ENCODE measurements at regions not wholly inside any gene's neighbourhood (a gene's known extent, or its start where the extent isn't known, plus 50 kb on each side); places are given as distances from the start of the nearest gene placed in this dataset.

DNA sequence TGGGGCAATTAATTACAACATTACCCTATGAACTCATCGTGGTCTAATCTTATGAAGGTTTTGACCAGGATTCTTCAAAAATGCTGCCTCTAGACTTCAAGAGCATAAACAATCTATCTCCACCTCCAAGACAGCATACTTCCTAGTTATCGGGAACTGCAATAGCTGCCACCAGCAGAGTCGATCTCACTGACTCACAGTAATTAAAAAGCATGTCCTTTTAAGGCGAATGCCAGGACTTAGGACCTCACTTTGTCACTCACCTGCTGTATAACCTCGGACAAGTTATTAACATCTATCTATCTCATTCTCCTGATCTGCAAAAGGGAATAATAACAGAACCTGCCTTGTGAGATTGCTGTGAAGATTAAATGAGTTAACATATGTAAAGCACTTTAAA lies 666.0 kb upstream of the COBL start:
- no peaks in the 10 kb centered on the region for H3K27me3 ChIP-seq
- H3K36me3 ChIP-seq: no peaks in the 10 kb centered on the region
- H3K4me3 ChIP-seq: no peak overlapping the region
- DNase-seq (no peak), ATAC-seq (no peak)
- WGBS, 2 donors: 51 to 58% methylated on average over 5 of the region's 5 CpGs
- intact Hi-C loops (cut with DNase I): no loop called here
- H3K9me3 ChIP-seq: no peaks in the 10 kb centered on the region
- no peak overlapping the region for H3K27ac ChIP-seq
- H3K4me1 ChIP-seq: no peaks in the 10 kb centered on the region
- TF ChIP-seq, protein P1, sequence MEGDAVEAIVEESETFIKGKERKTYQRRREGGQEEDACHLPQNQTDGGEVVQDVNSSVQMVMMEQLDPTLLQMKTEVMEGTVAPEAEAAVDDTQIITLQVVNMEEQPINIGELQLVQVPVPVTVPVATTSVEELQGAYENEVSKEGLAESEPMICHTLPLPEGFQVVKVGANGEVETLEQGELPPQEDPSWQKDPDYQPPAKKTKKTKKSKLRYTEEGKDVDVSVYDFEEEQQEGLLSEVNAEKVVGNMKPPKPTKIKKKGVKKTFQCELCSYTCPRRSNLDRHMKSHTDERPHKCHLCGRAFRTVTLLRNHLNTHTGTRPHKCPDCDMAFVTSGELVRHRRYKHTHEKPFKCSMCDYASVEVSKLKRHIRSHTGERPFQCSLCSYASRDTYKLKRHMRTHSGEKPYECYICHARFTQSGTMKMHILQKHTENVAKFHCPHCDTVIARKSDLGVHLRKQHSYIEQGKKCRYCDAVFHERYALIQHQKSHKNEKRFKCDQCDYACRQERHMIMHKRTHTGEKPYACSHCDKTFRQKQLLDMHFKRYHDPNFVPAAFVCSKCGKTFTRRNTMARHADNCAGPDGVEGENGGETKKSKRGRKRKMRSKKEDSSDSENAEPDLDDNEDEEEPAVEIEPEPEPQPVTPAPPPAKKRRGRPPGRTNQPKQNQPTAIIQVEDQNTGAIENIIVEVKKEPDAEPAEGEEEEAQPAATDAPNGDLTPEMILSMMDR (IDR thresholded peaks at IDR 0.05): no peak

DNA sequence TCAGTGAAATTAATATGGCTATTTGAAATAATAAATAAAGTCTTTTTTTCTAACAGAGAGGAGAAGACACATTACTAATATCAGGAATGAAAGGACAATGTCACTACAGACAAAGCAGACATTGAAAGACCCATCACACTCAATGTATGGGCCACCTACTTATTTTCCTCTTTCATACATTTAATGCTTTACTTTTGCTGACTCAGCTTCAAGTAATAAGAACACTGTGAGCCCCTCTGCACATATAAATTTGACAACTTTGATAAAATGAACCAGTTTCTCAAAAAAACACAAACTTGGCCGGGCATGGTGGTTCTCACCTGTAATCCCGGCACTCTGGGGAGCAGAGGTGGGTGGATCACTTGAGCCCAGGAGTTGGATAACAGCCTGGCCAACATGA lies 664.2 kb upstream of the COBL start:
- ATAC-seq: no peak
- Histone ChIP-seq H3K4me3 (no peak overlapping the region), H3K4me1 (no peaks in the 10 kb centered on the region), H3K27ac (no peak overlapping the region), H3K27me3 (no peaks in the 10 kb centered on the region), H3K9me3 (no peaks in the 10 kb centered on the region), H3K36me3 (no peaks in the 10 kb centered on the region)
- DNase-seq: no peak
- intact Hi-C loops (cut with DNase I): no loop called here
- TF ChIP-seq, protein P1 (IDR thresholded peaks at IDR 0.05): no peak
- 86 to 91% methylated on average over 2 of the region's 2 CpGs for WGBS, 2 donors

DNA sequence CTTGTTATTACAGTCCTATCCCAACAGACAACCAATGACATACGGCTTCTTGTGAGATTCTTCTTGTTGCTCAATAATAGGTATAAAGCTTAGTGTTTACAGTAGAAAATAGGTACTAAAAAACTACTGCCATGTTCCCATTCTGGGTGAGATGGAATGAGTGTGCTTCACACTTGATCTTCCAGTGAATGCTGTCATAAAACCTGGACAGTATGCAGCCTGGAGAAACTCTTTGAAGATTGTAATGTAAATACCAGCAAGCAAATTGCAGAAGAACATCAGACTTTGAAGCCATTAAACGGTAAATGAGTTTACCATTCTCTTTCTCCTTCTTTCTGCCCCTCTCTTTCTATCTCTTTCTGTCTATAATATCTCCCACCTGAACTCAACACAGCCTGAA lies 663.7 kb upstream of the COBL start:
- TF ChIP-seq, protein P1 (IDR thresholded peaks at IDR 0.05): no peak
- intact Hi-C loops (cut with DNase I): no loop called here
- Histone ChIP-seq H3K27me3 (no peaks in the 10 kb centered on the region), H3K4me1 (no peaks in the 10 kb centered on the region), H3K4me3 (no peak overlapping the region), H3K9me3 (no peaks in the 10 kb centered on the region), H3K36me3 (no peaks in the 10 kb centered on the region), H3K27ac (no peak overlapping the region)
- ATAC-seq (no peak), DNase-seq (no peak)
- 86% methylated on average over 2 of the region's 2 CpGs for WGBS, 2 donors

DNA sequence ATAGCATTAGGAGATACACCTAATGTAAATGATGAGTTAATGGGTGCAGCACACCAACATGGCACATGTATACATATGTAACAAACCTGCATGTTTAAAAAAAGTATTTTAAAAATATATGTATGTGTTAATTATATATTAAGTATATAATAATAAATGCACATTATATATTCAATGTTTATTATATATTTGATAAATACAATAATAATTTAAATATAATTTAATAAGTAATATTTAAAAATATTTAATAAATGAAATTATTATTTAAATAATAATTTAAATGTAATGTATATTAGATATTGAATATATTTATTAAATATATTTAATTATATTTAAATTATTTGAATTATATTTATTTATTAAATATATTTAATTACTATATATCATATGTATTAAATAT lies 661.3 kb upstream of the COBL start:
- no peak overlapping the region for H3K27ac ChIP-seq
- no peaks in the 10 kb centered on the region for H3K4me1 ChIP-seq
- H3K27me3 ChIP-seq: no peaks in the 10 kb centered on the region
- TF ChIP-seq, protein P1 (IDR thresholded peaks at IDR 0.05): no peak
- intact Hi-C loops (cut with DNase I): no loop called here
- DNase-seq (no peak), ATAC-seq (no peak)
- H3K36me3 ChIP-seq: no peaks in the 10 kb centered on the region
- no peak overlapping the region for H3K4me3 ChIP-seq
- peaks cover 0 to 2% (median 0%) of the 10 kb centered on the region in 11 donors for H3K9me3 ChIP-seq

DNA sequence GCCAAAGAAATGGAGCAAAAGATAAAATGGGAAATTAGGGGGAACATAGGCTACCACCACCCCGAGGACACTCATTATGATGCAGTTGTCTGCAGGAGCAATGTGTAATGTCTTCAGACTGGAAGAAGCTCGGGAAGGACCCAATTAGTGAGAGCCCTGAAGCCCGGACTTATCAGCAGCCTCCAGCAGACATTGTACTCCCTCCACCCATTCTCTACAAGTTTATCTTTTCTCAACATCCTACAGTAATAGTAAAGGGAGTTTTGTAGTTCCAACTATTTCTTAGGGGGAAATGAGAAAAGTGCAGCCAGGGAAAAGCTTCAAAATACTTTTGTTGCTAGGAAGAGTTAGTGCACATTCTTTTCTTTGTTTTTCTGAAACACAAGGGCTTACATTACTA lies 657.3 kb upstream of the COBL start:
- intact Hi-C loops (cut with DNase I): no loop called here
- no peak for ATAC-seq
- Histone ChIP-seq H3K4me1 (no peaks in the 10 kb centered on the region), H3K4me3 (no peak overlapping the region), H3K9me3 (peaks cover 0 to 2% (median 0%) of the 10 kb centered on the region in 11 donors), H3K36me3 (no peaks in the 10 kb centered on the region), H3K27ac (no peak overlapping the region), H3K27me3 (no peaks in the 10 kb centered on the region)
- DNase-seq: no peak
- TF ChIP-seq, protein P1 (IDR thresholded peaks at IDR 0.05): no peak
- WGBS, 2 donors: 22 to 27% methylated on average over 3 of the region's 3 CpGs

All from heart right ventricle (tissue), 16 donors.